ENCODE measurements at regions not wholly inside any gene's neighbourhood (a gene's known extent, or its start where the extent isn't known, plus 50 kb on each side); places are given as distances from the start of the nearest gene placed in this dataset.
"Not testable (repeated sequence)": the region's sequence is repeated elsewhere in the genome, so short reads cannot be mapped to it uniquely, and the experiment has no call there.

DNA sequence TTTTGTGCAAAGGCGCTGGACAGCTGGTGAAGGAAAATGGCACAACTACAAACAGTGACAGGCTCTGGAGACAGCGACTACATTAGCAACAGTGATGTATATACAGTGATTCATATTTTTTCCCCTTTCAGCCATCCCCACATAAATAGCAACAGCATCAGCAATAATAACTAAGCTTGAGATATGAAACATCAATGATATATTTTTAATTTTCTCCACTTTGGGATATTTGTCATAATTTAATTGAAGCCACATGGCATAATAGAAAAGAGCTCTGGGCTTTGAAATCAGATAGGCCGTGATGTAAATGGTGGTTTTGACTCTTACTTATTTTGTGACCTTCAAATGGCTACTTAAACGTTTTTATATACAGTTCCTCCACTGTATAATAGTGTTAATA, 764.3 kb upstream of the PRMT6 start:
- no peak overlapping the region for H3K4me3 ChIP-seq (ENCODE audit: low read depth, low read length)

DNA sequence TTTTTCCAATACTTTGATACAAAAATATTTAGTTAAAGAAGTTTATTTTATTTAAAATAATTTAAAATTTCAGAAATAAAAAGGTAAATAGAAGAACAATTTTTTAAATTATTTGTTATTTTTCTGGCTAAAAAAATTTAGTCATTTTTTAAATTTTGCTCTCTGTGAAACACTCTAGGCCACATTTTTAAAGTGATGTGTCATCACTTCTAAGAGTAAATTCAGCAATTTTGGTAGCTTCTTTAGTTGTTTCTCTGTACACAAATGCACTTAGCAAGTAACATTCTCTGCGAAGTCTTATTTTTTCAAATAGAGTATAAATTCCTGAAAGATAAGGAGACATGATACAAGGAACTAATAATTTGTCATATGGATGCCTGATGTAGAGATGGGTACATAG, 760.0 kb upstream of the PRMT6 start:
- H3K4me3 ChIP-seq (ENCODE audit: low read depth, low read length) = no peak overlapping the region

DNA sequence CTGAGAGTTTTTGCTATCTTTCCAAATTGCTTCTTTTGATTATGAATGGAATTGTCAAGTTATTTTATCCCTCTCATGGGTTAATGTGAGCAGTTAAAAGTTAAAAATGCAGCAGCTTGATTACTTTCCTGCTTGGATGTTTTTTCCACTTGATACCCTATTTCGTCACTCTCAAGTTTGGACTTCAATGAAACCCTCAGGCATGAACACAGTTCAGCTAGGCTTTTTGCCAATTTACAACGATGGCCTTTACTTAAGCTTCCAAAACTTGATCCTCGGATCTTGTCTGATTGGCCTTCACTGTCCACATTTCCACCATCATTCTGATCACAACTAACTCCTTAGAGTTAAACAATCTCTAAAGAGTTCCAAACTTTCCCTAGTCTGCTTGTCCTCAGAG, 752.4 kb upstream of the PRMT6 start:
- H3K4me3 ChIP-seq (ENCODE audit: low read depth, low read length) = no peak overlapping the region

DNA sequence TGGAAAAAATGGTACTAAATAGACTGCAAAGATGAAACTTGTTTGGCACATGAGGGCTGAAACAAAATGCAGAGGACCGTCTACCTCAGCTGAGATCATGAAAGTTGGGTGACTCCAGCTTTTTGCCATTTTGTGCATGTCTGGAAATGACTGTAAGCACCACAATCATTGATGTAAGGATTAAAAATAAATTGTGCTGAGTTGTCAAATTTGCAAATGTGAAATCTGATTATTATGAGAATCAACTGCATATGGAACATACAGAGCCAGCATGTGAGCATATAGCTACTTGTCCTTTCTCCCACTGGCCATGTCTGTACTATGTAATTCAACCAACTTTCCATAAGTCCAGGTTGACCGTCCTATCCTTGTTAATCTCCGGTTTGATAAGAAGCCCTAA, 736.9 kb upstream of the PRMT6 start:
- no peak overlapping the region for H3K4me3 ChIP-seq (ENCODE audit: low read depth, low read length)

DNA sequence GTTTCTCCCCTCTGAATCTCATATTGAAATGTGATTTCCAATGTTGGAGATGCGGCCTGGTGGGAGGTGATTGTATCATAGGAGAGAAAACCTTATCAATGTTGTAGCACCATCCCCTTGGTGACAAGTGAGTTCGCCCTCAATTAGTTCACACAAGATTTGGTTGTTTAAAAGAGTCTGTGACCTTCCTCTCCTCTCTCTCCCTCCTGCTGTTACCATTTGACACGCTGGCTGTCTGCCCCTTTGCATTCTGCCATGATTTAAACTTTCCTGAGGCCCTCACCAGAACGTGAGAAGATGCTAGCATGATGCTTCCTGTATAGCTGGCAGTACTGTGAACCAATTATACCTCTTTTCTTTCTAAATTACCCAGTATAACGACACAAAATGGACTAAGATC, 730.9 kb upstream of the PRMT6 start:
- H3K4me3 ChIP-seq (ENCODE audit: low read depth, low read length) = no peak overlapping the region

DNA sequence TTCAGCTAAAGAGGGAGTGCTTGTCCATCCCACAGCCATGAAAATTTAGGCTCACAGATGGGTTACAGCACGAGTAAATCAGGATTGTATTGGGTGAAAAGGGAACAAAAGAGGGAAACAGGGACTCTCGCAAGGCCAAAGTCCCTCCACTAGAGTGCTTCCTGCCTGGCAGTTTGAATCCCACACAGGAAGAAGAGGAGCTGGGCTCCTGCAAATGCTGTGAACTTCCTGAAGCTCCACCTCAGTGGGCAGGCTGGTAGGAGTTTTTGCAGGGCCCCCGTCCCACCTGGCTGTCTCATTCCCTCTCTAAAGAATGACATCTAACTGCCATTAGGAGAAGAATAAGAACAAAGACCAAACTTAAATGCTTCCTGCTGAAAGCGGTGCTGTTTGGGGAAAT, 712.0 kb upstream of the PRMT6 start:
- H3K4me3 ChIP-seq (ENCODE audit: low read depth, low read length) = no peak overlapping the region

DNA sequence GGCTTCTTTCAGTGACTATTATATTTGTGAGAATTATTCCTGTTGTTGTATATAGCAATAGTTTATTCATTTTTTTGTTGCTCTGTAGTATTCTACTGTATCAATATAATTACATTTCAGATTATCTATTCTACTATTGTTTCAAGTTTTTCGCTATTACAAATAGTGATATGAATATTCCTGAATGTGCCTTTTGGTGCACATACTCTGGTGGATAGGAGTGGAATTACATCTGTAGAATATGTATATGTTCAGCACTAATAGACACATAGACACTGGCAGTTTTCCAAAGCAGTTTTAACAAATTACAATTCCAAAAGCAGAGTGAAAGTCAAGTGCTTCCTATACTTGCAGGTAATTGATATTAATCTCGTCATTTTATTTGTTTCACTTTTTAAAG, 696.2 kb upstream of the PRMT6 start:
- H3K4me3 ChIP-seq (ENCODE audit: low read depth, low read length) = no peak overlapping the region

DNA sequence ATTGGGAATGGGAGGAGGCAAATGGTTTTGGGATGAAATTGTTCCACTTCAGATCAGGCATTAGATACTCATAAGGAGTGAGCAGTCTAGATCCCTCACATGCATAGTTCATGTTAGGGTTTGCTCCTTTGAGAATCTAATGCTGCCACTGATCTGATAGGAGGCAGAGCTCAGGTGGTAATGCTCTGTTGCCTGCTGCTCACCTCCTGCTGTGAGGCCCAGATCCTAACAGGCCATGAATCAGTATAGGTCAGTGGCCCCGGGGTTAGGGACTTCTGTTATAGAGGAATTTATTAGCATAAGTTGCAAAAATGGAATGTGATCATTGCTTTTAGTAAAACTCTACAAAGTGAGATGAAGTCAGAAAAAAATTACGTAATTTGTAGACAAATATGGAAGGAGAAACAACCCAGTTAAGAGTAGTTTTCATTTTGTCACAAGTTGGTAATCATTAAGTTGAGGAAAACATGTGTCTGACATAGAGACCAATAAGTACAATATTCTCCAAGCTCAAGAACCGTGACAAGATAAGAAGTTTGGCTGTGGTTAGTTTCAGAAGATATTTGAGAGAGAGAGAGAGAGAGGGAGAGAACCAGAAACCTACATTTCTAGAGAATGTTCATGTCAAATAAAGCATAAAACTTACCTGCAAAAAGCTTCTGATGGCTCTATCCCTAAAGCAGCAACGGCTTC, 689.7 kb upstream of the PRMT6 start:
- no peak overlapping the region for H3K4me3 ChIP-seq (ENCODE audit: low read depth, low read length)

DNA sequence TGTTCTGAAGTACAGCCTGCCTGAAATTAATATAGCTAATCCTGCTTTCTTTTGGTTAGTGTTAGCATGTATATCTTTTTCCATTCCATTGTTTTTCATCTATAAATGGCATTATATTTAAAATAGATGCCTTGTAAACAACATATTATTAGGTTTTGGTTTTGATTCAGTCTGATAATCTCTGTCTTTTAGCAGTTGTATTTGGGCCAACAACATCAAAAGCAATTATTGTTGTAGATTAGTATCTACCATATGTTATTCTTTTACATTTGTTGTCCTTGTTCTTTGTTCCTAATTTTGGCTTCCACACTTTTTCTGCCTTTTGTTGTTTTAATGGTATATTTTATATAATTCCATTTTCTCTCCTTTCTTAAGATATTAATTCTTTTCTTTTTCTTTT, 678.2 kb upstream of the PRMT6 start:
- H3K4me3 ChIP-seq (ENCODE audit: low read depth, low read length) = no peak overlapping the region

DNA sequence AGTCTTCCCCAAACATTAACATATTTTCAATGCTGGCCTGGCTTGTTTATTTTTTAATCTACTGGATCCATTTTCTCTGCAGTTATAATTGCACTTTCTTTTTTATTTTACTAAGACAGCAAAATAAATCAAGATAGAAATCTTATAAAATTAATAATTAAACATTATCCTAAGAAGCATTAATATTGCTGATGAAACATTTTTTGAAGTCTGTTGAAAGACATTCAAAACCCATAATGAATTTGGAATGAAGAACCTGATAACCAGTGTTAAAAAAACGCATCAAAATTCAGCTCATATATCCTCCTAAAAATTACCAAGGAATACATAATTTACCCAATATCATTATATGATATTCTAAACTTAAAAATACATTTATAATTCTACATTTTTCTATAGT, 675.7 kb upstream of the PRMT6 start:
- no peak overlapping the region for H3K4me3 ChIP-seq (ENCODE audit: low read depth, low read length)

DNA sequence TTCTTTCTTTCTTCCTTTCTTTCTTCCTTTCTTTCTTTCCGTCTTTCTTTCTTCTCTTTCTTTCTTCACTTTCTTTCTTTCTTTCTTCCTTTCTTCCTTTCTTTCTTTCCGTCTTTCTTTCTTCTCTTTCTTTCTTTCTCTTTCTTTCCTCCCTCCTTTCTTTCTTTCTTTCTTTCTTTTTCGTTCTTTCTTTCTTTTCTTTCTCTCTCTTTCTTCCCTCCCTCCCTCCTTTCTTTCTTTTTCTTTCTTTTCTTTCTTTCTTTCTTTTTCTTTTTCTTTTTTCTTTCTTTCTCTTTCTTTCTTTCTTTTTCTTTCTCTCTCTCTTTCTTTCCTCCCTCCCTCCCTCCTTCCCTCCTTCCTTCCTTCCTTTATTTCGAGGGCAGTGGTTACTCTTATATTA, 667.3 kb upstream of the PRMT6 start:
- not testable (repeated sequence) for H3K4me3 ChIP-seq (ENCODE audit: low read depth, low read length)

DNA sequence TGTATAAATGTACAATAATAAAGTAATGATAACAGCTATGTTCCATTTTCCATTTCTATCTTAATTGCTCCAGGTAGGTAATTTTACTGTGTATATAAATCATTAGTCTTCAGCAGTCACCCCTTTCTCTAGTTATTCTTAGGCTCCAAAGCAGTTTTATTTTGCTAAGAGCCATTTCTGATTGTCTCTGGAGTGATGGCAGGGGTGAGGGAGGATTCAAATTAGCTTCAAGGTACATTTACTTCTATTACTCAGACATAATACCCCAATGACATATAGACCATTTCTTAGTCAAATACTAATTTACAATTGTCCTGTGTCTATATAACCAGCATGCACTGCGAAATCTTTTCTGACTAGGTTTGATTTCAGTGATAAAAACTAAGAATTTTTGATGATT, 663.4 kb upstream of the PRMT6 start:
- H3K4me3 ChIP-seq (ENCODE audit: low read depth, low read length) = no peak overlapping the region

DNA sequence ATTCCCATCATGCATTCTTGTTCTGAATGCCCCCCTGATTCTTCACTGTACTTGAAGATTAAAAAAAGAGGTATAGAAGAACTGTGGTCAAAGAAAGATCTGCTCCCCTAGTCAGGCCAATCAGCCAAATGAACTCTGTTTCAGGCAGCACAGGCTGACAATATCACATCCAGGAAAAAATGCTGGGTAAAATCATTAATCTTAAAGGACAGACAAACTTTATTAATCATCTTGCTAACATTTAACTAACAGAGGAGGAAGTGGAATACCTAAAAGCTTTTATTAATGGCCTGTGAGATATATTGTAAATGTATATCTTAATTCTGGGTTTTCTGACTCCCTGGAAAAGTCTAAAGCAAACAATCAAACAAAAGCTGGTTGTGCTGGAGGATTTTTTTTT, 660.5 kb upstream of the PRMT6 start:
- no peak overlapping the region for H3K4me3 ChIP-seq (ENCODE audit: low read depth, low read length)

DNA sequence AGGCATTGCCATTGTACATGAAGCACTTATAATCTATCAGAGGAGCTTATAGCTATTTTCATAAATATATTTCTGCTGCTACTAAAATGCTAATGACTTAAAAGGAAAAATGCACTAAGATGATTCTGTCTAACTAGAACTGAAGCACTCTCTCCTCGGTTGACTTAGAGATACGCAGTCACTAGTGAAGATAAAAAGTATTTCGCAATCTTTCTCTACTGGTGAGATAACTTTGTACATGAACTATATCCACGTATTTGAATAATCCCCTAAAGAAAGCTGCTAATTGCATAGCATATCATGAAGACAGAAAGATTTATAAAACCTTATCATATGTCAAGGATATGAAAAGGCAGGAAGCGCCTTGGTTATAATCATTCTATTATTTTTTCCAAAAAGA, 658.1 kb upstream of the PRMT6 start:
- no peak overlapping the region for H3K4me3 ChIP-seq (ENCODE audit: low read depth, low read length)

DNA sequence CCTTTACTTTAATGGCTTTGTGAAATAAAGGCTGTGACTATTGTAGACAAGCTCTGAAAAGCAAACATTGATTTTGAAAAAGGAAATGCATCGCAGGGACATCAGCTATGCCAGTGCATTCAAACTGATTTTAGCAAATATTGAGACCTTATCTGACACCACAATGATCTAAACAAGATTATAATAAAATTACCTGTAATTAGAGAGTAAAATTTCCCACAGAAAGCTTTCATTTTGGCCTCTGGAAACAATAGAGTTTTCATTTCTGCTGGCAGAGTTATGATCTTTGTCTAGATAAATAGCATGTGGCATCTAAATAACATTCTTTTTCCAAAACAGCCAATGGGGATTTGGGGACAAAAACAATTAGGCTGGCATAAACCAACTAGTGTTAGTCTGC, 650.4 kb upstream of the PRMT6 start:
- no peak overlapping the region for H3K4me3 ChIP-seq (ENCODE audit: low read depth, low read length)

DNA sequence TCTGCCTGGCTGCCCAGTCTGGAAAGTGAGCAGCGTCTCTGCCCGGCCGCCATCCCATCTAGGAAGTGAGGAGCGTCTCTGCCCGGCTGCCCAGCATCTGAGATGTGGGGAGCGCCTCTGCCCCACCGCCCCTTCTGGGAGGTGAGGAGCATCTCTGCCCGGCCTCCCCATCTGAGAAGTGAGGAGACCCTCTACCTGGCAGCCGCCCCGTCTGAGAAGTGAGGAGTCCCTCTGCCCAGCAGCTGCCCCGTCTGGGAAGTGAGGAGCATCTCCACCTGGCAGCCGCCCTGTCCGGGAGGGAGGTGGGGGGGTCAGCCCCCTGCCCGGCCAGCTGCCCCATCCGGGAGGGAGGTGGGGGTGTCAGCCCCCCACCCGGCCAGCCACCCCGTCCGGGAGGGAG, 644.2 kb upstream of the PRMT6 start:
- not testable (repeated sequence) for H3K4me3 ChIP-seq (ENCODE audit: low read depth, low read length)

DNA sequence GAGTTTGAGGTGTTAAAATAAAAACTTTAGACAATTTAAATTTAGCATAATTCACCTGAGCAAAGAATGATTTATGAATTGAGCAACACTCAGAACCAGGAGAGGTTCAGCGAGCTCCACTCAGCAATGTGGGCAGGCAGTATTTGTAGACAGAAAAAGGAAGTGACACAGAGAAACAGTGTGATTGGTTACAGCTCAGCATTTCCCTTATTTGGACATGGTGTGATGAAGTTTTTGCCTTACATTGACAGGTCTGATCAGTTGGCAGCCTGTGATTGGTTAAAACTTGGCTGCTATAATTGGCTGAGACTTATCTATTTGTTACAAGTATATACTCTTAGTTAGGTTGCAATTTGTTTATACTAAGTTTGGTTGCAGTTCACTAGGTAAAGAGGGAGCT, 621.2 kb upstream of the PRMT6 start:
- no peak overlapping the region for H3K4me3 ChIP-seq (ENCODE audit: low read depth, low read length)

DNA sequence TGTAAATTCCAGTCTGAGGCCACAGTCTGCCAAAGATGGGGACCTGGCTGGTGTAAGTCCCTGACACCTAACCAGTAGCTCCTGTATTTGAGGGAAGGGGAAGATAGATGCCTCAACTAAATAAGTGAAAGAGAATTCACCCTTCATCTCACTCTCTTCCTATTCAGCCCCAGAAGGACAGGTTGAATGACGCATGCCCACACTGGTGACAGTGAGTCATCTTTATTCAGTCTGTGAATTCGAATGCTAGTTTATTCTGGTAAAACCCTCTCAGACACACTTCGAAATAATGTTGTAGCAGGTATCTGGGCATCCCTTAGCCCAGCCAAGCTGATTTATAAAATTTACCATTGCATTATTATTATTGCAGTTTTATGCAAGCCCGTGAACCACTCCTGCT, 617.0 kb upstream of the PRMT6 start:
- no peak overlapping the region for H3K4me3 ChIP-seq (ENCODE audit: low read depth, low read length)

DNA sequence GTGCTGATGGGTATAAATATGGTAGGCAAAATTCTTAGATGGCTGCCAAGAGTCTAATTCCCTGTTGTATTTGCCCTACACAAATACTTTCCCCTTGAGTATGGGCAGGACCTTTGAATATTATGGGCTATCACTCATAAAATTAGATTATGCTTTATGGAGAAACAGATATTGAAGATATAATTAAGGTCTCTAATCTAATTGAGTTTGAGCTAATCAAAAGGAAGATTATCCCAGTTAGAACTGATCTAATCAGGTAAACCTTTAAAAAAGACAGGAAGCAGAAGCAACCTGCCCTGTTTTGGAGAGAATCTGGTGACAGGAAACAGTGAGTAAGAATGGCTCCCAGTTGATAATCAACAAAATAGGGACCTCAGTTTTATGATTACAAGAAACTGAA, 609.0 kb upstream of the PRMT6 start:
- H3K4me3 ChIP-seq (ENCODE audit: low read depth, low read length) = no peak overlapping the region

DNA sequence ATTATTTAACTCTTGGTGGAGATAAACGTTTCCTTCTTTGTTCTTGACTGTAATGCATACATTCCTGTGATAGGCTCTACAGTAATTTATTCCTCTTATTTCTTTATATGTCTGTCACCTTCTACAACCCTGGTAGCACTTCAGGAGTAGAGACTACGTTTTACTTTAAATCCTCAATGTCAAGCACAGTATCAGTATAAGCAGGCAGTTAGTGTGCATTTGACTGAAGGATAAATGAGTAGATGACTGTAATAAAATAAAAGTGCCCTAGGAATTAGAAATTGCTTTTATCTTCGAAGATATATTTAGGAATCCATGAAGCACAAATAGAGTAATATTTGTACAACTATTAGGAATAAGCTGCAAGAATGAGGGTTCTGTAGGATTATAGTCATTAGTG, 599.6 kb upstream of the PRMT6 start:
- no peak overlapping the region for H3K4me3 ChIP-seq (ENCODE audit: low read depth, low read length)

DNA sequence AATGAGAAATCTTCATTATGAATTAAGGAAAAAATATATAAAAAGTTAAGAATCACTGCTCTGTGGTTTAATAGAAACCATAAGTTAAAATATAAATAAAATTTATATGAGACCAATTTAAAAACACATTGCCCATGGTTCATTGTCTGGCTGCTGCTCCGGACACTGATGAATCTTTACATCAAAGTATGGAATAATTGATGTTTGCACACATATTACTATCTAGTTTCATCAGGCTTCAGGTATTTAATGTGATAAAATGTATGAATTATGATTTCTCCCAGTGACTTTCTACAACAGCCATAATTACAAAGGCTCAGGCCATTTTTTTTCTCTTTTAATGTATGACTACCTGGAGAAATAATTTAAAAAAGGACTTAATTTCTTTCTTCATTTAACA, 599.1 kb upstream of the PRMT6 start:
- no peak overlapping the region for H3K4me3 ChIP-seq (ENCODE audit: low read depth, low read length)

DNA sequence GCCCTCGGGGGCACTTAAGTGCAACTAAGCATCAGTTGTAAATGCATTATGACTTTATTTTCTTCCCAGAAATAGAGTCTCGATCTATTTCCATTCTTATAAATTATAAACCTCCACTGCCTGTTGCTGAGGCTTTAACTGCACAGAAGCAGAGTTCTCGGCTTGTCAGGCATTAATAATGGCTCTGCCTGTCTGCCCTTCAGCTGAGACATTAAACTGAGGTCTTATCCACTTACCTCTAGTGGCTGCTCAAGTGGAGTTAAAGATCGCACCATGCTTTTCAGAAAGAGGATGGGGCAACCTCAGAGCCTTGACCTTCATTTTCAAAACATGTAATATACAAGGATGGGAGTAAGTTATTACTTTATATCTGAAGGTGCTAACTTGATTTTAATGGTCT, 597.6 kb upstream of the PRMT6 start:
- H3K4me3 ChIP-seq (ENCODE audit: low read depth, low read length) = no peak overlapping the region

DNA sequence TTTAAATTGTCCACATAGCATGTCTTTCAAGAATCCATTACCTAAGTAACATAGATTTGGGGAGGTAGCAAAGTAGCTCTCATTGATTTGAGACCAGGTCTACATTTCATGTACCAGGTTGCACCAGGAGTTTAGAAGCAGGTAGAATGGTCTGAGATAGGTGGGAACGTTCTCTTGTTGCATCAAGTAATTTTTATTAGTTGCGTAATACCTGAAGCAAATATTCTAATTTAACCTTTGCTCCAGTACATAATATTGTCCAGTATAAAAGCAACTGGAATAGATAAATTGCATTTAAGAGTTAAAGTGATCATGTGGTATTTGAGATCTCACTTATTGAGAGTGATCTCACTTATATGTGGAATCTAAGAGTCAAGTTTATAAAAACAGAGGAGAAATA, 597.1 kb upstream of the PRMT6 start:
- H3K4me3 ChIP-seq (ENCODE audit: low read depth, low read length) = no peak overlapping the region

DNA sequence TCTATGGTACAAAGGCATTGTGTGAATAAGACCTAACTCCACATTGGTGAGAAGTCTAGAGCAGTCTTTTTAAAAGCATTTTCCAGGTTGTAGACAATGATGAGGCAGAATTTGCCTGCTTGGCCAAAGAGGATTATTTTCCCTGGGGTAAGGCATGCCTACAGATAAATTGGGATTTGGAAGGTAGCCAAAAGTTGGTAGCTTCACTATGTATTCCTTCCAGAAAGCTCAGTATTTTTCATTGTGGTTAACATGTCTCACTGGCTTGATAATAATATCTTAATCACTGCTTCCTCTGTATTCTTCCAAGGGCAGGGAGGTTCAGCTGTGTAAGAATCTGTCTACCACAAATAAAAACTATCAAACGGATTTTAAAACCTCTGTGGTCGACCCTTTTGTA, 590.8 kb upstream of the PRMT6 start:
- H3K4me3 ChIP-seq (ENCODE audit: low read depth, low read length) = no peak overlapping the region
